Activated T-cell treated with anti-CD3 and anti-CD28 coated beads, Interleukin-2, amount 50 U/mL, for 72 hours (primary cell): ENCODE measurements at regions not wholly inside any gene's neighbourhood (a gene's known extent, or its start where the extent isn't known, plus 50 kb on each side); places are given as distances from the start of the nearest gene placed in this dataset.
A peak's percentile ranks its signal among the peaks of the same experiment; 100 is the strongest.

Source experiments
- ATAC-seq, 2 donors: fragments of 150-1000 bp; cut with Tn5 transposase; replicated peaks in 1 of 2; 2 replicates each; pipeline ENCODE4 v1.10.0; 2021; ENCODE audit warnings: moderate library complexity in 2 of 2, mild to moderate bottlenecking in 1 of 2
- DNase-seq, 2 donors: peaks; one replicate each; pipeline ENCODE4 v3.0.0; 2021 to 2022; ENCODE audit warnings: mixed read lengths in 1 of 2
- H3K27ac Mint-ChIP-seq: one replicate; pipeline ENCODE4 v1.8.0; 2022; ENCODE audit warnings: mild to moderate bottlenecking, moderate library complexity, mixed read lengths
- H3K27me3 Mint-ChIP-seq: one replicate; pipeline ENCODE4 v1.8.0; 2022; ENCODE audit warnings: low read depth, mixed read lengths
- H3K36me3 Mint-ChIP-seq, 2 donors: one replicate each; pipeline ENCODE4 v1.8.0; 2022; ENCODE audit warnings: mixed read lengths in 2 of 2, mild to moderate bottlenecking in 1 of 2; ENCODE audit not compliant: insufficient read depth in 2 of 2
- H3K4me1 Mint-ChIP-seq: one replicate; pipeline ENCODE4 v1.8.0; 2022; ENCODE audit warnings: low read depth, mixed read lengths
- H3K4me3 Mint-ChIP-seq, 2 donors: one replicate each; pipeline ENCODE4 v1.8.0; 2022; ENCODE audit warnings: mild to moderate bottlenecking in 2 of 2, mixed read lengths in 2 of 2, moderate library complexity in 2 of 2
- H3K9me3 Mint-ChIP-seq, 2 donors: one replicate each; pipeline ENCODE4 v1.8.0; 2022; ENCODE audit warnings: mixed read lengths in 2 of 2

- Mint-ChIP-seq H3K4me1 (no peaks in the 10 kb centered on the region), H3K27me3 (no peaks in the 10 kb centered on the region), H3K27ac (no peak overlapping the region), H3K4me3 (no peak overlapping the region), H3K36me3 (peaks cover 1 to 2% of the 10 kb centered on the region in 2 donors), H3K9me3 (peaks cover 2 to 7% of the 10 kb centered on the region in 2 donors)
- DNase-seq (no peak), ATAC-seq (no peak)
These were observed 180.0 kb upstream of the TGFBR2 start for GRCh38 chr3:30426293-30426993.

DNA sequence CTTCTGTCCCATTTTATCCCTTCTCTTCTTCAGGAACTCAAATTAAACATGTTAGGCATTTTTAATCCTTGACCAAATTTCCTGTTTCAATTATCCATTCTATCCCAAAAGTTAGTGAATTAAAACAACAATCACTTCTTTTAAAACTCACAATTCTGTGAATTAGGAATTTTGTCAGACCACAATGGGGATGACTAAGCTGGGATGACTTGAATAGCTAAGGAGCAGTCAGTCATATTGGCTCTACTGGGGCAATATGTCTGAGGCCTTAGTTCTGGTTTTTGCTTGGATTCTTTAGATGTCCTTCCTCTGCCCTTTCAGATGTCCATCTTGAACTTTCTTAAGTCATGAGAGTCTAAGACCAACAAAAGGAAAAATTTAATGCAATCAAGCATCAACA is 178.2 kb upstream of the TGFBR2 start:
- H3K4me1 Mint-ChIP-seq: no peaks in the 10 kb centered on the region
- no peak overlapping the region for H3K4me3 Mint-ChIP-seq
- peaks cover 1 to 4% of the 10 kb centered on the region in 2 donors for H3K36me3 Mint-ChIP-seq
- H3K27me3 Mint-ChIP-seq: no peaks in the 10 kb centered on the region
- no peak for DNase-seq
- H3K27ac Mint-ChIP-seq: no peak overlapping the region
- no peak for ATAC-seq
- peaks cover 2 to 7% of the 10 kb centered on the region in 2 donors for H3K9me3 Mint-ChIP-seq

DNA sequence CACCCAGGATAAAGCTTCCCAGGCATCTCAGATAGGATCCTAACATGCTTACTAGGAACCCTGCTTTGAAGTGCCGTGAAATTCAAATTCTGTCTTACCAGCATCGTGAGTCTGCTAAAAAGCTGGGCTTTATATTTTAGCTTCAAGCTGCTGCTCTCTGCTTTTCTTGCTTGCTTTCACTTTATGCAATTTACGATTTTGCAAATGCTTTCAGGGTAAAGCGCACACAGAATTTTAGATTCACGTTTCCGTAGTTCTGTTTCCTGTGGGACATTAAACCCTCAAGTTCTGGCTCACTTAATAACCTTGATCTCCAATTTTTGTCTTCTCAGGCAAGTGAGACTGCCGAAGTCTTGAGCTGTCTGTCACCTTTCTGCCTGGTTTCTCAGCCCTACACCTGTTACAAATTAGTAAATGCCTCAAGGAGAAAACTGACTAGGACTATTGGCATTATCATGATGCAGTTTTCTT is 170.5 kb upstream of the TGFBR2 start:
- peak overlapping the region; percentile 66 to 91 for H3K4me3 Mint-ChIP-seq
- DNase-seq (no peak), ATAC-seq (peak in 1 of 2 donors; percentile 15)
- peak overlapping the region; percentile 43 for H3K27ac Mint-ChIP-seq
- peaks cover 22% of the 10 kb centered on the region for H3K4me1 Mint-ChIP-seq
- no peaks in the 10 kb centered on the region for H3K27me3 Mint-ChIP-seq
- H3K36me3 Mint-ChIP-seq: peaks cover 0 to 2% of the 10 kb centered on the region in 2 donors
- H3K9me3 Mint-ChIP-seq: no peaks in the 10 kb centered on the region

DNA sequence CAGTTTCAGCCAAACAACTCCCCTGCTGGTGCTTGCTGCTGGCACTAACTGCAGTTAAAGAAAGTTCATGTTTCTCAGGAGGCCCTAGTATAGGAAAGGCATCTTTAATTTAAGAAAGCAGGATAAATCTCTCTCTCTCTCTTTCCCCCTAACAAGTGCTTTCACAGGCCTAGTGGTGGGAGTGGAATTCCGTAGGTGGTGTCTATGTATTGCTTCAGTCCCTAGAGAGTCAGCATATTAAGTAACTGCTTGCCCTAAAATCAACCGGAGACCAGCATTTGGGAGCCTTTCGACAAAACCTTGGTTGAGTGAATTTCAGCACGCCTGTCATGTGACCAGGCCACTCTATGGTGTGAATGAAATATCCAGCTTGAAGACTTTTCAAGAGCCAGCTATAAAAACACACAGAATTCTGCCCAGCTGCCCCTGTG is 169.2 kb upstream of the TGFBR2 start:
- H3K27me3 Mint-ChIP-seq: no peaks in the 10 kb centered on the region
- ATAC-seq (no peak), DNase-seq (no peak)
- H3K36me3 Mint-ChIP-seq: peaks cover 0 to 2% of the 10 kb centered on the region in 2 donors
- H3K9me3 Mint-ChIP-seq: peaks cover 0 to 3% of the 10 kb centered on the region in 2 donors
- no peak overlapping the region for H3K4me3 Mint-ChIP-seq
- peaks cover 22% of the 10 kb centered on the region for H3K4me1 Mint-ChIP-seq
- no peak overlapping the region for H3K27ac Mint-ChIP-seq

DNA sequence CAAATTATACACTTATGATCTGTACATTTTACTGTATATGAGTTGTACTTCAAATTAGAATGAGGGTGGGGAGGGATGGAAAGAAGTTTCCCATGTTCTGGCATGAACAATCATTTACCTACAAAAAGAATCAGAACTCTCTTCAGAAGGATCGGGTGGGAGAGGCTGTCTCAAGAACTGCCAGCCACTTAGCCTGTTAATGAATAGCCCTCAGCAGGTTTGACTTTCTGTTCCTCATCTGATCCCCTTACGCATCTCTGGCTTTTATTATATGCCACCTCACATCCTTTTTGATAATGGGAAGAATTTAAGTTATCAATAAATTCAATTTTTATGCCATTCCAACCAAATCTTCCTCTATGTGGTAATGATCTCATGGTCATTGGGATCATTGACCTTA is 168.3 kb upstream of the TGFBR2 start:
- Mint-ChIP-seq H3K27me3 (no peaks in the 10 kb centered on the region), H3K4me1 (peaks cover 22% of the 10 kb centered on the region), H3K36me3 (no peaks in the 10 kb centered on the region), H3K27ac (no peak overlapping the region), H3K4me3 (no peak overlapping the region), H3K9me3 (peaks cover 0 to 3% of the 10 kb centered on the region in 2 donors)
- DNase-seq (no peak), ATAC-seq (no peak)

GRCh38 chr3:30439451-30440053 is 166.8 kb upstream of the TGFBR2 start:
- Mint-ChIP-seq H3K4me1 (peaks cover 22% of the 10 kb centered on the region), H3K27ac (no peak overlapping the region), H3K4me3 (no peak overlapping the region), H3K36me3 (no peaks in the 10 kb centered on the region), H3K27me3 (no peaks in the 10 kb centered on the region), H3K9me3 (peaks cover 0 to 3% of the 10 kb centered on the region in 2 donors)
- no peak for DNase-seq
- ATAC-seq: no peak

- H3K9me3 Mint-ChIP-seq: peaks cover 0 to 3% of the 10 kb centered on the region in 2 donors
- peaks cover 17% of the 10 kb centered on the region for H3K4me1 Mint-ChIP-seq
- no peaks in the 10 kb centered on the region for H3K36me3 Mint-ChIP-seq
- no peak overlapping the region for H3K4me3 Mint-ChIP-seq
- no peak overlapping the region for H3K27ac Mint-ChIP-seq
- H3K27me3 Mint-ChIP-seq: no peaks in the 10 kb centered on the region
- DNase-seq (no peak), ATAC-seq (no peak)
These were observed 166.2 kb upstream of the TGFBR2 start for GRCh38 chr3:30440147-30440604.

GRCh38 chr3:30440880-30441279 is 165.5 kb upstream of the TGFBR2 start:
- H3K4me1 Mint-ChIP-seq: peaks cover 10% of the 10 kb centered on the region
- DNase-seq (no peak), ATAC-seq (no peak)
- no peak overlapping the region for H3K27ac Mint-ChIP-seq
- no peaks in the 10 kb centered on the region for H3K36me3 Mint-ChIP-seq
- no peak overlapping the region for H3K4me3 Mint-ChIP-seq
- no peaks in the 10 kb centered on the region for H3K27me3 Mint-ChIP-seq
- peaks cover 0 to 3% of the 10 kb centered on the region in 2 donors for H3K9me3 Mint-ChIP-seq

DNA sequence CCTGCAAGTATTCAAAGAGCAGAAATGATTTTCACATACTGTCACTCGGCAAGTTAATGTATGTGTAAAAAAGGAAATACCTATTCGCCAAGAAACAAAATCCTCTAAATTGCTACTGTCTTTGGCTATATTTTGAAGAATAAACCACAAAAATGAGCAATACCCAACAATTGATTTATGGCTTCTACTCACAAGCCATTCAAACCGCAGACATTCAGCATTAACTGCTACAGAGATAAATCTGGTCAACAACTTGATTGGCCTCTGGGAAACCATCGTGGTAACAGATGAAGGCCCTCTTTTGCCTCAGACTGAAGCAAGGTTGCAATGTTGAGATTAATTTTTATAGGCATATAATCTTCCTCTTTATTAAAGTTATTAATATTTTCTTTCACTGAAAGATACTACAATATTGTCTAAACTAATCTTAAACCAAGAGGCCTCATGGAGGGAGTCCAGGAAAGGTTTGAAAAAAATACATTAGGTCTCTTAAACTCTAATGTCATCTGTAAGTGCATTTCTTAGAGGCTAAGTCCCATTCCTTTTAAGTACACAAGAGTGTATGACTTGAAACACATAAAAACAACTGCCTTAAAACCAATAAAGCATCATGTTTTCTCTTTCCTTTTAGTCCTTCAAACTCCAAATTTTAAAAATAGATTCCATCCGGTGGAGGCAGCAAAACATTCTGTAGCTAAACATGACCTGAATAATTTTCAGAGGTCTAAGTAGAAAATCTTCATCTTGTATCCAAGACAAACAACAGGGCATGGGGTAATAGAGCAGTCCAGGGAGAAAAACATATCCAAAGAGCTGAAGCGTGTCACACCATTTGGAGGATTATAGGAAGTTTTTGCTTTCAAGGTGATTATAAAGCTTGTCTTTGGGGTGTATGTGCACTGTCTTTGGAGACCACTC is 162.4 kb upstream of the TGFBR2 start:
- Mint-ChIP-seq H3K36me3 (no peaks in the 10 kb centered on the region), H3K4me3 (no peak overlapping the region), H3K27ac (no peak overlapping the region), H3K9me3 (peaks cover 0 to 3% of the 10 kb centered on the region in 2 donors), H3K27me3 (no peaks in the 10 kb centered on the region), H3K4me1 (no peaks in the 10 kb centered on the region)
- ATAC-seq: no peak
- no peak for DNase-seq

- no peaks in the 10 kb centered on the region for H3K4me1 Mint-ChIP-seq
- ATAC-seq (no peak), DNase-seq (no peak)
- no peaks in the 10 kb centered on the region for H3K27me3 Mint-ChIP-seq
- no peak overlapping the region for H3K27ac Mint-ChIP-seq
- no peaks in the 10 kb centered on the region for H3K36me3 Mint-ChIP-seq
- peaks cover 0 to 1% of the 10 kb centered on the region in 2 donors for H3K9me3 Mint-ChIP-seq
- H3K4me3 Mint-ChIP-seq: no peak overlapping the region
These were observed 157.7 kb upstream of the TGFBR2 start for GRCh38 chr3:30448450-30449289.

- ATAC-seq (no peak), DNase-seq (no peak)
- H3K9me3 Mint-ChIP-seq: peaks cover 0 to 1% of the 10 kb centered on the region in 2 donors
- no peak overlapping the region for H3K27ac Mint-ChIP-seq
- H3K36me3 Mint-ChIP-seq: peaks cover 0 to 2% of the 10 kb centered on the region in 2 donors
- no peak overlapping the region for H3K4me3 Mint-ChIP-seq
- no peaks in the 10 kb centered on the region for H3K27me3 Mint-ChIP-seq
- no peaks in the 10 kb centered on the region for H3K4me1 Mint-ChIP-seq
These were observed 157.1 kb upstream of the TGFBR2 start for GRCh38 chr3:30449290-30449632.

- no peak overlapping the region for H3K27ac Mint-ChIP-seq
- no peak for DNase-seq
- H3K27me3 Mint-ChIP-seq: no peaks in the 10 kb centered on the region
- H3K36me3 Mint-ChIP-seq: peaks cover 0 to 4% of the 10 kb centered on the region in 2 donors
- H3K4me3 Mint-ChIP-seq: no peak overlapping the region
- no peak for ATAC-seq
- peaks cover 0 to 1% of the 10 kb centered on the region in 2 donors for H3K9me3 Mint-ChIP-seq
- H3K4me1 Mint-ChIP-seq: peaks cover 12% of the 10 kb centered on the region
These were observed 154.0 kb upstream of the TGFBR2 start for GRCh38 chr3:30452446-30452845.
